GM18867 (cell line): ENCODE measurements at regions not wholly inside any gene's neighbourhood (a gene's known extent, or its start where the extent isn't known, plus 50 kb on each side); places are given as distances from the start of the nearest gene placed in this dataset.
A peak's percentile ranks its signal among the peaks of the same experiment; 100 is the strongest.
"Not testable (repeated sequence)": the region's sequence is repeated elsewhere in the genome, so short reads cannot be mapped to it uniquely, and the experiment has no call there.

Experiments
- ATAC-seq: cut with Tn5 transposase; IDR thresholded peaks from one replicate; pipeline ENCODE4 v1.9.1; 2021; ENCODE audit warnings: mild to moderate bottlenecking, moderate library complexity; ENCODE audit not compliant: unreplicated experiment

GRCh38 chr18:43936176-43936575, 658.9 kb upstream of the SYT4 start:
- no peak for ATAC-seq

GRCh38 chr18:43949291-43949690, 672.0 kb upstream of the SYT4 start:
- ATAC-seq, result no peak

DNA sequence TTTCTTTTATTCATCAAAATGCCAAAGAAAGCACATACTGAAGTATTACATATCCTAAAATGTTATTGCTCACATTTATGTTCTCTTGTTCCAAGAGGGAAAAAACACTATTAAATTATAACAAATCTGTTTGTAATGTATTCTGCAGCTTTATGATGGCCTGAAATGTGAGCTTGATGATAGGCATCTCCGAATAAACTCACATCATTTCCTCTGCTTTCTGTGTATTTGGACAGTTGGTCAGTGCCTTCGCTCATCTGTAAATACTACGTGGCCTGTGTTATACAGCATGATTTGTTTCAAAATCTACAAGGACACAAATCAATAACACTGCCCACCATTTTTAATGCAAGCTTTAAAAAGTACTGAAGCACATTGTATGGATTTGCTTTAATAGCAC, 672.8 kb upstream of the SYT4 start:
- ATAC-seq, result no peak

DNA sequence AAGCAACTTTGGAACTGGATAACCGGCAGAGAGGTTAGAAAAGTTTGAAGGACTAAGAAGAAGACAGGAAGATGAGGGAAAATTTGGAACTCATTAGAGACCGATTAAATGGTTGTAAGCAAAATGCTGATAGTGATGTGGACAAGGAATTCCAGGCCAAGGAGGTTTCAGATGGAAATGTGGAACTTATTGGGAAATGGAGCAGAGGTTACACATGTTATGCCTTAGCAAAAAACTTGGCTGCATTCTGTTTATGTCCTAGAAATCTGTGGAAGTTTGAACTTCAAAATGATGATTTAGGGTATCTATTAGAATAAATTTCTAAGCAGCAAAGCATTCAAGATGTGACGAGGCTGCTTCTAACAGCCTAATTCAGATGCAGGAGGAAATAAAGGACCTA, 675.1 kb upstream of the SYT4 start:
- ATAC-seq, result no peak

DNA sequence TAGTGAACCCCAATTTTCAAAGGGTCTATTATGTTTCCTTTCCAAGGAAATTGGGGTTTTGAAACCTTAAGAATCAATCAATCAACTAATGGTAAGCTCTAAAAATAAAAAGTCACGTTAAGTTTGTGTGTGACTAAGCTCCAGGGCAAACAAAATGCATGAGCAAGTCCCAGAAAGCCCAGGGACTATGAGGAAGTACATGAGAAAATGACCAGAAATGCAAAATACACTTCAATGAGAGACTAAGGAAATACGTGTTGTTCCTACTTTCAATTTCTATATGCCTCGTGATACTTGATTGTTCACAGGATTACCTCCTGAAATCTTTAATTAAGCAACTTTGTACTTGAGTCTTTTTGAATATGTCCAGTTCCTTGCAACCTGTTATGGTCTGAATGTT, 684.4 kb upstream of the SYT4 start:
- ATAC-seq, result no peak

GRCh38 chr18:43964666-43965065, 687.4 kb upstream of the SYT4 start:
- no peak for ATAC-seq

- ATAC-seq, result no peak
Observed at GRCh38 chr18:43965691-43966090, 688.4 kb upstream of the SYT4 start.

GRCh38 chr18:43970656-43971055, 693.4 kb upstream of the SYT4 start:
- ATAC-seq, result no peak

DNA sequence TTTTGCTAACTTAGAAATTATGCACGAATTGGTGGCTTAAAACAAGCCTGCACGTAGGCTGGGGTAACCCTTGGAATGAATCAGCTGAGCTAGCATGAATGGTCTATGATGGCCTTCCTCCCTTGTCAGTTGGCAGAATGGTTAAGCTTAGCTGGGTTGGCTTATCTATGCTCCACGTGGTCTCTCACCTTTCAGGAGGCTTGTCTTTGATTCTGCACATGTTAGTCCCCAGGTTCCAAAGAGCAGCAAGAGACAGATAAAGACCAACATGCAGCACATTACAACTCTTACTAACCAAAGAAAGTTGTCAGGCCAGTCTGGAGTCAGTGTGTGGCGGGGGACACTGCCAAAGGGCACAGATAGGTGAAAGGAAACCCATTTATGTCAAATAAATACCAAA, 700.9 kb upstream of the SYT4 start:
- ATAC-seq, result no peak

GRCh38 chr18:43982582-43982981, 698.1 kb upstream of the SETBP1 start:
- no peak for ATAC-seq

DNA sequence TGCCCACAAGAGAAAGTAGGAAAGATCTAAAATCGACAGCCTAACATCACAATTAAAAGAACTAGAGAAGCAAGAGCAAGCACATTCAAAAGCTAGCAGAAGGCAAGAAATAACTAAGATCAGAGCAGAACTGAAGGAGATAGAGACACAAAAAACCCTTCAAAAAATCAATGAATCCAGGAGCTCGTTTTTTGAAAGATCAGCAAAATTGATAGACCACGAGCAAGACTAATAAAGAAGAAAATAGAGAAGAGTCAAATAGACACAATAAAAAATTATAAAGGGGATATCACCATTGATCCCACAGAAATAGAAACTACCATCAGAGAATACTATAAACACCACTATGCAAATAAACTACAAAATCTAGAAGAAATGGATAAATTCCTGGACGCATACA, 693.6 kb upstream of the SETBP1 start:
- ATAC-seq, result not testable (repeated sequence)

DNA sequence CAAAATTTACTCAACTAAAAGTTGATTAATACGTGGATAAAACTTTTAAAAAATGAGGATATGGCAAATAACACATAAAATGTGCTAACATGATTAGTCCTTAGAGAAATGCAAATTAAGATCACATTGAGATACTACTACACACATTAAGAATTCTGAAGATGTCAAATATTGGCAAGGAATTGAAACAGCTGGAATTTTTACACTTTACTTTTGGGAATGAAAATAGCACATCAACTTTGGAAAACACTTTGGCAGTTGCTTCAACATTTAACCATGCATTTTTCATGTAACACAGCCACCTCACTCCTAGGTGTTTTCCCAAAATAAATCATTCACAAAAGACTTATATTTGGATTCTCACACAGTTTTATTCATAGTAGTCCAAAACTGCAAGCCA, 687.9 kb upstream of the SETBP1 start:
- ATAC-seq, result no peak

GRCh38 chr18:43994381-43994780, 686.3 kb upstream of the SETBP1 start:
- no peak for ATAC-seq

GRCh38 chr18:44013871-44014270, 666.8 kb upstream of the SETBP1 start:
- no peak for ATAC-seq

GRCh38 chr18:44025421-44025820, 655.3 kb upstream of the SETBP1 start:
- no peak for ATAC-seq

DNA sequence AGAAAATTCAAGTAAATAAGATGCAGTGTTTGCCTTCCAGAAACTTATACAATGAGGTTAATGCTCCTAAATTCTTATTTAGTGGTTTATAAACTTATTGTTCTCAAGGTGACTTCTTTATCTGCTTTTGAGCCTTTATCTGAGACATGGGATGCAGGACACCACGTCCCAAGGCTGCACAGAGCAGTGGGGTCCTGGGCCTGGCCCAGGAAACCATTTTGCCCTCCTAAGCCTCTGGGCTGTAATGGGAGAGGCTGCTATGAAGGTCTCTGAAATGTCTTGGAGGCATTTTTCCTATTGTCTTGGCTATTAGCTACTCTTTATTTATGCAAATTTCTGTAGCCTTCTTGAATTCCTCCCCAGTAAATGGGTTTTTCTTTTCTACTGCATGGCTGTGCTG, 652.6 kb upstream of the SETBP1 start:
- ATAC-seq, result no peak

- no peak for ATAC-seq
Observed at GRCh38 chr18:44031063-44031462, 649.6 kb upstream of the SETBP1 start.

DNA sequence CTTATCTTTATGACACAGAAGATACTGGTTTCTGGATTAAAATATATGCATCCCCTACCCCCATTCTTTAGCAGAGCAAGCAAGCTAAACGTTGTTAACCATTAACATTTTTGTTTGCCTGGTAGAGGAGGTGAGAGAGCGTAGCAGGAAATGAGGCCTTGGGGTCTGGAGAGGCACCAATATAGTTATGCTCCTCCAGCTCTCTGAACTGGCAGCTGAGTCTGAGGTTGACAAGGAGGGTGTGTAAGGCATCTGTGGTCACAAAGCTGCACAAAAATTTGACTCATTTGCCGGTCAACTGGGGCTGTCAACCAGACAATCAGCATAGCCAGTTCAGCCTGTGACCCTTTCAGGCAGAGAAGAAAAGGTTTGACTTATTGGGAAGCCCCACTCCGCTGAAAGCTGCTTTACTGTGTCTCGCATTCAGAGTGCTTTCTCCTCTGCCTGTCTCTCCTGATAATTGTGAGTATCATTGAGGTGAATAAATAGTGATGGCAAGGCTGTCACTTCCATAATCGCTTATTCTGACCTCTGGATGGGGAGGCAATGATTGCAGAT, 647.5 kb upstream of the SETBP1 start:
- ATAC-seq, result peak; percentile 69

- no peak for ATAC-seq
Observed at GRCh38 chr18:44035554-44035953, 645.1 kb upstream of the SETBP1 start.

- ATAC-seq, result no peak
Observed at GRCh38 chr18:44036501-44036900, 644.2 kb upstream of the SETBP1 start.

DNA sequence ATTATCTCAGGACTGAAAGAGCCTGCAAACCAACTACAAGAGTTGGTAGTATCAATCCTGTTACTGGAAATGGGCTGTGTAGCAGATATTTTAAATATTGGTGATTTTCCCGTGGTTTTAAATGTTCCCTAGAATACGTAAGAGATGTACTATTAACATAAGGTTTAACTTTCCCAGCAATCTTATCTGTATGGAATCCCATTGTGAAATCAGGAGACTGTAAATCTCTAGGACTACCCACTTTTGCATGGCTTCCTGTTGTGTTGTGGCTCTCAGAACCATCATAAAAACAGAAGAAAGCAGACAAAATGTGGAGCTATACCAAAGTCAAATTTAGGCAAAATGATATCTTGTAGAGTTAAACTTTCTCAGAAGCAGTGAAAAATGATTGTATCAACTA, 641.5 kb upstream of the SETBP1 start:
- ATAC-seq, result no peak

DNA sequence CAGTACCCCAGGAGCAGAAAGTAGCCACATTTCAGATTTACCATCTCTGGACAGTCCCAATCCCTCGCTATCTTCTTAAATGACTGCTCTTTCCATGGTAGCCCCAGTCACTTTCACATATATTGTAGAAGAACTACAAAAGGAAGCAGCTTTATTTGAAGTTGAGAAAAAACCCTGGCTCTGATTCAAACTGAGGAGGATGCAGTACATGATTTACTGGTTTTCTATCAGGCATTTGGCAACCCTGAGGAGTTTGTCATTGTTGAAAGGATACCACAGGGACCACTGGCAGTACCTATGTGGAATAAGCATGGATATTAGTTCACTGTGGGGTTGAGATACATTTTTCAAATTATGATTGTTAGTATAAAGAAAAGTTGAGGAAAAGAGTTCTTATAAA, 640.9 kb upstream of the SETBP1 start:
- ATAC-seq, result no peak

- ATAC-seq, result no peak
Observed at GRCh38 chr18:44041553-44041952, 639.1 kb upstream of the SETBP1 start.

DNA sequence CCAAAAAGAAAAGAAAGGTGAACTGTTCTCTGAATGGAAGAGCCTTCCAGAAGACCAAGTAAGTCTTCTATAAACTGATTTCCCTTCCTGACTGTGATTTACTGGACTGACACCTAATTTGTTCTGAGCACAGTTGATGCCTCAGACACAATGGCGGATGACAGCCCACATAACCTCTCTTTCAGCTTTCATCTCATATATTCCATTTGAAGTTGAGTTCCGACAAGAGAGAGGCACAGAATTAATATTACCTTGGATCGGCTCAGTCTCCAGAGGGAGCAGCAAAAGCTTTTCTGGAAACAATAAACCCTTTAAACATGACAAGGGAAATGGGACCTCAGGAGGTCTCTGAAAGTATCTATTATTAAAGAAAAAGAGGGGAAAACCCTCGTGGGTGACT, 638.7 kb upstream of the SETBP1 start:
- no peak for ATAC-seq
